Neural progenitor cell (in vitro differentiated cells): ENCODE measurements at regions not wholly inside any gene's neighbourhood (a gene's known extent, or its start where the extent isn't known, plus 50 kb on each side); places are given as distances from the start of the nearest gene placed in this dataset.

Experiments used
- DNase-seq: peaks from one replicate; pipeline ENCODE4 v3.0.0-alpha.2; 2016; ENCODE audit warnings: low spot score
- H2AFZ ChIP-seq: fragments of 200-600 bp; sonication (generic); replicated peaks from 2 replicates; pipeline ENCODE4 v1.6.1; 2016; ENCODE audit warnings: antibody characterized with exemption
- H3F3A ChIP-seq: fragments of 200-600 bp; sonication (generic); 2 replicates; pipeline ENCODE4 v1.6.1; 2016; ENCODE audit warnings: antibody characterized with exemption, low read depth
- H3K27ac ChIP-seq: fragments of 200-600 bp; sonication (generic); 2 replicates; pipeline ENCODE4 v1.5.1; 2016; ENCODE audit warnings: mild to moderate bottlenecking
- H3K27me3 ChIP-seq: fragments of 200-600 bp; sonication (generic); 2 replicates; pipeline ENCODE4 v1.6.1; 2016; ENCODE audit warnings: mild to moderate bottlenecking, moderate library complexity
- H3K36me3 ChIP-seq: fragments of 200-600 bp; sonication (generic); 2 replicates; pipeline ENCODE4 v1.5.1; 2016
- H3K4me1 ChIP-seq: fragments of 200-600 bp; sonication (generic); 2 replicates; pipeline ENCODE4 v1.6.1; 2016; ENCODE audit warnings: mixed run types
- H3K4me2 ChIP-seq: fragments of 200-600 bp; sonication (generic); 2 replicates; pipeline ENCODE4 v1.6.1; 2016
- H3K4me3 ChIP-seq: fragments of 200-600 bp; sonication (generic); 2 replicates; pipeline ENCODE4 v1.5.1; 2016
- H3K79me2 ChIP-seq: fragments of 200-600 bp; sonication (generic); 2 replicates; pipeline ENCODE4 v1.6.1; 2016; ENCODE audit warnings: low read depth
- H3K9ac ChIP-seq: fragments of 200-600 bp; sonication (generic); 2 replicates; pipeline ENCODE4 v1.6.1; 2016
- H3K9me3 ChIP-seq: fragments of 200-600 bp; sonication (generic); 2 replicates; pipeline ENCODE4 v1.5.1; 2016; ENCODE audit warnings: low read depth
- H4K20me1 ChIP-seq: fragments of 200-600 bp; sonication (generic); 2 replicates; pipeline ENCODE4 v1.6.1; 2016; ENCODE audit warnings: low read depth
- H3K27ac Mint-ChIP-seq: 3 replicates; pipeline ENCODE4 v1.8.0; 2021; ENCODE audit warnings: mixed read lengths
- H3K27me3 Mint-ChIP-seq: 2 replicates; pipeline ENCODE4 v1.8.0; 2022; ENCODE audit warnings: low read depth, mild to moderate bottlenecking, inconsistent platforms, moderate library complexity, mixed read lengths; ENCODE audit not compliant: insufficient read depth
- H3K36me3 Mint-ChIP-seq: 3 replicates; pipeline ENCODE4 v1.8.0; 2021; ENCODE audit warnings: mixed read lengths
- H3K4me1 Mint-ChIP-seq: 3 replicates; pipeline ENCODE4 v1.8.0; 2021; ENCODE audit warnings: mixed read lengths
- H3K4me3 Mint-ChIP-seq: 3 replicates; pipeline ENCODE4 v1.8.0; 2021; ENCODE audit warnings: mild to moderate bottlenecking, moderate library complexity, mixed read lengths
- H3K9me3 Mint-ChIP-seq: 3 replicates; pipeline ENCODE4 v1.8.0; 2020; ENCODE audit warnings: mixed read lengths
- CTCF ChIP-seq: fragments of 200-600 bp; sonication (generic); IDR thresholded peaks from 2 replicates; pipeline ENCODE4 v1.5.1; 2017; ENCODE audit warnings: antibody characterized with exemption, mild to moderate bottlenecking
- EZH2 ChIP-seq: fragments of 200-600 bp; sonication (generic); IDR thresholded peaks from 2 replicates; pipeline ENCODE4 v1.6.1; 2017; ENCODE audit warnings: antibody characterized with exemption, mild to moderate bottlenecking, moderate library complexity
- EZH2phosphoT487 ChIP-seq: fragments of 200-600 bp; sonication (generic); IDR thresholded peaks from 2 replicates; pipeline ENCODE4 v1.6.1; 2017; ENCODE audit warnings: antibody characterized with exemption

DNA sequence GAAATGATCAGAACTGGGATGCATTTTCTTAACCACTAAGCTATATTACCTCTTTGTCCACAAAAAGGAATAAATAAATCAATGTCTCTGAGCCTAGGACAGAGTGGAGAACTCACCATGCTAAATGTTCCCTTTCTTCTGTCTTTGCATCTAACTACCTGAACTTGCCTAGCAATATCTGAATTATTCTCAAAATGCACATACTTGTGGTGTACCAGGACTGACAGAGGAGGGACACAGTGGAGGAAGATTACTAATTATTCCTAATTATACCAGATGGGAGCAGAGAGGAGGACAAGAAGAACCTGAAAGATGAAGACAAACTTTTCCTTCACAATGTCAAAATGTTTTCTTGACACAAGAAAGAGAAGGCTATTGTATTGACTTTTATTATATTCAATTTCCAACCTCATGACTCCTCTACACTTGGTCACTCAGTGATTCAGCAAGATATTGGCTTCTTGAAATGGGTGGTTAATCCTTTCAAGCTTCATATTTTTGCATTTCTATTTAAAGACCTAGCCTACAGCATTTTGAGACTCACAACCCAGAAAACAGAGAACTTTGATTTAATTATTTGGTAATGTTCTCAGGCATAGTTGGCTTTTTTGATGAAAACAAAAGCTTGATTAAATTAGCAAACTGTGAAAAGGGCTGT lies 117.2 kb upstream of the LRFN5 start:
- H3K9ac ChIP-seq = no peak overlapping the region
- H3K27ac Mint-ChIP-seq = no peak overlapping the region
- H3K4me2 ChIP-seq = no peak overlapping the region
- no peaks in the 10 kb centered on the region for H3K36me3 Mint-ChIP-seq
- no peaks in the 10 kb centered on the region for H3K4me1 ChIP-seq
- no peak overlapping the region for H3K4me3 ChIP-seq
- H3K27me3 ChIP-seq = no peaks in the 10 kb centered on the region
- no peak overlapping the region for H2AFZ ChIP-seq
- no peaks in the 10 kb centered on the region for H3K4me1 Mint-ChIP-seq
- no peaks in the 10 kb centered on the region for H3K36me3 ChIP-seq
- H3K9me3 ChIP-seq = no peaks in the 10 kb centered on the region
- TF ChIP-seq CTCF (no peak), EZH2 (no peak), EZH2phosphoT487 (no peak)
- no peaks in the 10 kb centered on the region for H3K79me2 ChIP-seq
- DNase-seq = no peak
- H3K9me3 Mint-ChIP-seq = peaks cover 2% of the 10 kb centered on the region
- H3K4me3 Mint-ChIP-seq = no peak overlapping the region
- no peaks in the 10 kb centered on the region for H3F3A ChIP-seq
- H3K27me3 Mint-ChIP-seq = no peaks in the 10 kb centered on the region
- no peak overlapping the region for H3K27ac ChIP-seq
- no peaks in the 10 kb centered on the region for H4K20me1 ChIP-seq

- Histone ChIP-seq H3K9me3 (no peaks in the 10 kb centered on the region), H3K9ac (no peak overlapping the region), H3K4me3 (no peak overlapping the region), H3K27ac (no peak overlapping the region), H3K36me3 (no peaks in the 10 kb centered on the region), H3K79me2 (no peaks in the 10 kb centered on the region), H3F3A (no peaks in the 10 kb centered on the region), H3K4me2 (no peak overlapping the region), H3K27me3 (no peaks in the 10 kb centered on the region), H2AFZ (no peak overlapping the region), H3K4me1 (no peaks in the 10 kb centered on the region), H4K20me1 (no peaks in the 10 kb centered on the region)
- no peak for DNase-seq
- no peak overlapping the region for H3K4me3 Mint-ChIP-seq
- TF ChIP-seq CTCF (no peak), EZH2 (no peak), EZH2phosphoT487 (no peak)
- no peak overlapping the region for H3K27ac Mint-ChIP-seq
- H3K27me3 Mint-ChIP-seq = no peaks in the 10 kb centered on the region
- H3K9me3 Mint-ChIP-seq = peaks cover 2% of the 10 kb centered on the region
- no peaks in the 10 kb centered on the region for H3K4me1 Mint-ChIP-seq
- no peaks in the 10 kb centered on the region for H3K36me3 Mint-ChIP-seq
Observed at GRCh38 chr14:41488401-41488800, 118.3 kb upstream of the LRFN5 start.

DNA sequence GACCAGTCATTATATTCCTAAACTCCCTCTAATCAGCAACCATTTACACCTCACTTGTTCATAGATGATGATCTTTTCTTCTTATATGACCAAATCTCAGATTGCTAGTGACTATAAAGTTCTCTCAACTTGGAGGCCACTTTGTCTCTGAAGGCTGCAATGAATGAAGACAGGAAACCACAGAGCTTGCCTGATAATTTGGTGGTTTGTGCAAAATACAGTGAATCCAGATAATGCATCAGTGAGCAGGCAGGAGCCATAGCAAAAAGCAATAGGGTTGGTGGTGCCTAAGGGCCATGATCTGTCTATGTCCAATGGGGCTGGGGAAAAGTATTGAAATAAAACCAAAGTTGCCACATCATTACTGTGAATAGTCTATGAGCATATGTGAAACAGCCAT lies 123.8 kb upstream of the LRFN5 start:
- Histone ChIP-seq H3K4me1 (no peaks in the 10 kb centered on the region), H3K4me3 (no peak overlapping the region), H2AFZ (no peak overlapping the region), H3K79me2 (no peaks in the 10 kb centered on the region), H3F3A (no peaks in the 10 kb centered on the region), H3K9ac (no peak overlapping the region), H3K4me2 (no peak overlapping the region), H3K9me3 (no peaks in the 10 kb centered on the region), H3K36me3 (no peaks in the 10 kb centered on the region), H3K27me3 (no peaks in the 10 kb centered on the region), H4K20me1 (no peaks in the 10 kb centered on the region), H3K27ac (no peak overlapping the region)
- no peak for TF ChIP-seq CTCF
- no peak for TF ChIP-seq EZH2
- TF ChIP-seq EZH2phosphoT487 = no peak
- no peak overlapping the region for H3K27ac Mint-ChIP-seq
- no peaks in the 10 kb centered on the region for H3K9me3 Mint-ChIP-seq
- no peaks in the 10 kb centered on the region for H3K36me3 Mint-ChIP-seq
- H3K27me3 Mint-ChIP-seq = no peaks in the 10 kb centered on the region
- no peak overlapping the region for H3K4me3 Mint-ChIP-seq
- no peak for DNase-seq
- no peaks in the 10 kb centered on the region for H3K4me1 Mint-ChIP-seq
